HEK293 (cell line): ENCODE measurements at regions not wholly inside any gene's neighbourhood (a gene's known extent, or its start where the extent isn't known, plus 50 kb on each side); places are given as distances from the start of the nearest gene placed in this dataset.

ENCODE experiments used
- CTCF ChIA-PET: fragments of 350-600 bp; formaldehyde crosslinking; extraction: SDS; loops from one replicate; lab custom pipeline; 2021; ENCODE audit warnings: antibody characterized with exemption; lab: Yijun Ruan, JAX
- POLR2A ChIA-PET: fragments of 300-600 bp; formaldehyde crosslinking; extraction: SDS; loops from one replicate; lab custom pipeline; 2020; ENCODE audit warnings: antibody characterized with exemption, inconsistent platforms; lab: Yijun Ruan, JAX
- H3K27ac ChIP-seq: fragments of 200-500 bp; sonication (Bioruptor generic); 2 replicates; pipeline ENCODE4 v1.5.1; 2014; ENCODE audit warnings: low read depth, low read length, control low read depth, inconsistent platforms; ENCODE audit errors: extremely low read depth
- H3K36me3 ChIP-seq, 2 experiments: fragments of 200-500 bp in 1 of 2; sonication (Bioruptor generic) in 1 of 2; 1 replicate in 1 of 2; 2 replicates in 1 of 2; pipeline ENCODE4 v1.5.1; 2014 to 2017; ENCODE audit warnings: inconsistent platforms in 2 of 2, low read length in 2 of 2; ENCODE audit not compliant: control insufficient read depth in 2 of 2, insufficient read depth in 1 of 2
- H3K4me1 ChIP-seq: fragments of 200-500 bp; sonication (Bioruptor generic); 2 replicates; pipeline ENCODE4 v1.5.1; 2014; ENCODE audit warnings: mild to moderate bottlenecking, low read length, inconsistent platforms; ENCODE audit not compliant: control insufficient read depth, insufficient read depth
- H3K4me3 ChIP-seq: 2 replicates; pipeline ENCODE4 v1.5.1; 2011; ENCODE audit warnings: low read depth, mild to moderate bottlenecking, control low read depth, low read length, moderate library complexity
- H3K9me3 ChIP-seq: fragments of 200-500 bp; sonication (Bioruptor generic); 2 replicates; pipeline ENCODE4 v1.5.1; 2014; ENCODE audit warnings: low read depth, low read length, inconsistent platforms; ENCODE audit not compliant: control insufficient read depth, insufficient read depth
- OSR2 ChIP-seq: fragments of 450-650 bp; formaldehyde crosslinking; IDR thresholded peaks from 2 replicates; pipeline ENCODE4 v1.5.1; 2016; ENCODE audit warnings: missing biosample characterization, missing genetic modification characterization
- OVOL3 ChIP-seq: fragments of 450-650 bp; formaldehyde crosslinking; IDR thresholded peaks from 2 replicates; pipeline ENCODE4 v1.5.1; 2016; ENCODE audit warnings: missing biosample characterization, missing genetic modification characterization
- SP2 ChIP-seq: fragments of 450-650 bp; formaldehyde crosslinking; IDR thresholded peaks from 2 replicates; pipeline ENCODE4 v1.5.1; 2016; ENCODE audit warnings: missing biosample characterization, missing genetic modification characterization
- SP3 ChIP-seq: fragments of 450-650 bp; formaldehyde crosslinking; IDR thresholded peaks from 2 replicates; pipeline ENCODE4 v1.5.1; 2016; ENCODE audit warnings: missing biosample characterization, missing genetic modification characterization
- SP7 ChIP-seq: fragments of 450-650 bp; formaldehyde crosslinking; IDR thresholded peaks from 2 replicates; pipeline ENCODE4 v1.5.1; 2016; ENCODE audit warnings: missing biosample characterization, missing genetic modification characterization
- ZBTB17 ChIP-seq: fragments of 450-650 bp; formaldehyde crosslinking; IDR thresholded peaks from 2 replicates; pipeline ENCODE4 v1.5.1; 2016; ENCODE audit warnings: missing biosample characterization, missing genetic modification characterization
- ZBTB8A ChIP-seq: fragments of 450-650 bp; formaldehyde crosslinking; IDR thresholded peaks from 2 replicates; pipeline ENCODE4 v1.5.1; 2016; ENCODE audit warnings: missing biosample characterization, missing genetic modification characterization
- ZFP41 ChIP-seq: fragments of 450-650 bp; formaldehyde crosslinking; IDR thresholded peaks from 2 replicates; pipeline ENCODE4 v1.5.1; 2016; ENCODE audit warnings: missing biosample characterization, missing genetic modification characterization, borderline replicate concordance
- ZIC2 ChIP-seq: fragments of 450-650 bp; formaldehyde crosslinking; IDR thresholded peaks from 2 replicates; pipeline ENCODE4 v1.5.1; 2016; ENCODE audit warnings: missing biosample characterization, missing genetic modification characterization
- ZNF112 ChIP-seq: fragments of 450-650 bp; formaldehyde crosslinking; IDR thresholded peaks from 2 replicates; pipeline ENCODE4 v1.5.0; 2017; ENCODE audit warnings: missing biosample characterization, missing genetic modification characterization
- ZNF169 ChIP-seq: fragments of 450-650 bp; formaldehyde crosslinking; IDR thresholded peaks from 2 replicates; pipeline ENCODE4 v1.5.1; 2016; ENCODE audit warnings: missing biosample characterization, missing genetic modification characterization
- ZNF211 ChIP-seq: fragments of 450-650 bp; formaldehyde crosslinking; IDR thresholded peaks from 2 replicates; pipeline ENCODE4 v1.5.1; 2016; ENCODE audit warnings: low read depth, missing biosample characterization, missing genetic modification characterization
- ZNF214 ChIP-seq: fragments of 450-650 bp; formaldehyde crosslinking; IDR thresholded peaks from 2 replicates; pipeline ENCODE4 v1.5.1; 2017; ENCODE audit warnings: missing biosample characterization, mild to moderate bottlenecking, missing genetic modification characterization, borderline replicate concordance
- ZNF221 ChIP-seq: fragments of 450-650 bp; formaldehyde crosslinking; IDR thresholded peaks from 2 replicates; pipeline ENCODE4 v1.5.1; 2017; ENCODE audit warnings: missing biosample characterization, missing genetic modification characterization, borderline replicate concordance
- ZNF335 ChIP-seq: fragments of 450-650 bp; formaldehyde crosslinking; conservative IDR thresholded peaks from 2 replicates; pipeline ENCODE4 v1.5.1; 2016; ENCODE audit warnings: missing biosample characterization, missing genetic modification characterization
- ZNF354C ChIP-seq: fragments of 450-650 bp; formaldehyde crosslinking; IDR thresholded peaks from 2 replicates; pipeline ENCODE4 v1.5.1; 2016; ENCODE audit warnings: missing biosample characterization, missing genetic modification characterization, low read depth, borderline replicate concordance
- ZNF501 ChIP-seq: fragments of 450-650 bp; formaldehyde crosslinking; IDR thresholded peaks from 2 replicates; pipeline ENCODE4 v1.5.1; 2016; ENCODE audit warnings: missing biosample characterization, missing genetic modification characterization
- ZNF510 ChIP-seq: fragments of 450-650 bp; formaldehyde crosslinking; IDR thresholded peaks from 2 replicates; pipeline ENCODE4 v1.5.1; 2018; ENCODE audit warnings: mild to moderate bottlenecking, missing genetic modification characterization, missing biosample characterization; ENCODE audit not compliant: insufficient replicate concordance
- ZNF571 ChIP-seq: fragments of 450-650 bp; formaldehyde crosslinking; IDR thresholded peaks from 2 replicates; pipeline ENCODE4 v1.5.0; 2017; ENCODE audit warnings: missing biosample characterization, missing genetic modification characterization
- ZNF600 ChIP-seq: fragments of 450-650 bp; formaldehyde crosslinking; IDR thresholded peaks from 2 replicates; pipeline ENCODE4 v1.5.1; 2016; ENCODE audit warnings: missing biosample characterization, missing genetic modification characterization
- ZNF658 ChIP-seq: fragments of 450-650 bp; formaldehyde crosslinking; IDR thresholded peaks from 2 replicates; pipeline ENCODE4; 2016; ENCODE audit warnings: missing biosample characterization, missing genetic modification characterization
- ZNF677 ChIP-seq: fragments of 450-650 bp; IDR thresholded peaks from 2 replicates; pipeline ENCODE4 v1.5.0; 2018; ENCODE audit warnings: missing biosample characterization, mild to moderate bottlenecking, missing genetic modification characterization, moderate library complexity
- ZNF747 ChIP-seq: fragments of 450-650 bp; formaldehyde crosslinking; IDR thresholded peaks from 2 replicates; pipeline ENCODE4 v1.5.1; 2016; ENCODE audit warnings: missing biosample characterization, missing genetic modification characterization
- TF ChIP-seq, protein P1 (sequence below): fragments of 450-650 bp; formaldehyde crosslinking; IDR thresholded peaks from 2 replicates; pipeline ENCODE4 v1.5.1; 2016; ENCODE audit warnings: missing biosample characterization, missing genetic modification characterization, borderline replicate concordance
- TF ChIP-seq, protein P2 (sequence below): fragments of 450-650 bp; formaldehyde crosslinking; IDR thresholded peaks from 2 replicates; pipeline ENCODE4 v1.5.1; 2016; ENCODE audit warnings: missing biosample characterization, missing genetic modification characterization
- TF ChIP-seq, protein P3 (sequence below): fragments of 450-650 bp; formaldehyde crosslinking; conservative IDR thresholded peaks from 2 replicates; pipeline ENCODE4 v1.5.1; 2016; ENCODE audit warnings: low read depth, missing biosample characterization, missing genetic modification characterization

DNA sequence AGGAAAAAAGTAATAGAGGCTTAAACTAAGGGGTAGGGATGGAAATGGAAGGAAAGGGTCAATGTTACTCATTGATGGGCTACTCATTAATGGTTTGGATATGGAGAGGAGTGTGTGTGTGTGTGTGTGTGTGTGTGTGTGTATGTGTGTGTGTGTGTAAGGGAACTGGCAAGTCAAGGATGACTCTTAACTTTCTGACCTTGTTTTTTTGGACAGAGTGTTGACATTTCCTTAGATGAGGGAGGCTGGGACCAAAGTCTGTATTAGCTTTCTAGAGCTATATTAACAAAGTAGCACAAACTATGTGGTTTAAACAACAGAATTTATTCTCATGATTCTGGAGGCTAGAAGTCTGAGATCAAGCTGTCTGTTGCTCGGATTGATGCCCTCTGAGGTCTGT lies 202.7 kb downstream of the GBA3 start:
- Histone ChIP-seq H3K4me1 (no peaks in the 10 kb centered on the region), H3K4me3 (no peak overlapping the region), H3K9me3 (no peaks in the 10 kb centered on the region), H3K36me3 (no peaks in the 10 kb centered on the region), H3K27ac (no peak overlapping the region)
- ChIA-PET CTCF (no interaction called here), POLR2A (no interaction called here)
- no peak for TF ChIP-seq SP3 (tag by site-specific recombination)
- no peak for TF ChIP-seq SP2
- no peak for TF ChIP-seq SP7 (tag by site-specific recombination)
- no peak for TF ChIP-seq ZNF747 (tag by site-specific recombination)
- TF ChIP-seq ZNF600 (tag by site-specific recombination) = no peak
- no peak for TF ChIP-seq ZNF510 (tag by site-specific recombination)
- TF ChIP-seq ZNF571 = no peak
- no peak for TF ChIP-seq ZNF677 (tag by site-specific recombination)
- TF ChIP-seq, protein P1, sequence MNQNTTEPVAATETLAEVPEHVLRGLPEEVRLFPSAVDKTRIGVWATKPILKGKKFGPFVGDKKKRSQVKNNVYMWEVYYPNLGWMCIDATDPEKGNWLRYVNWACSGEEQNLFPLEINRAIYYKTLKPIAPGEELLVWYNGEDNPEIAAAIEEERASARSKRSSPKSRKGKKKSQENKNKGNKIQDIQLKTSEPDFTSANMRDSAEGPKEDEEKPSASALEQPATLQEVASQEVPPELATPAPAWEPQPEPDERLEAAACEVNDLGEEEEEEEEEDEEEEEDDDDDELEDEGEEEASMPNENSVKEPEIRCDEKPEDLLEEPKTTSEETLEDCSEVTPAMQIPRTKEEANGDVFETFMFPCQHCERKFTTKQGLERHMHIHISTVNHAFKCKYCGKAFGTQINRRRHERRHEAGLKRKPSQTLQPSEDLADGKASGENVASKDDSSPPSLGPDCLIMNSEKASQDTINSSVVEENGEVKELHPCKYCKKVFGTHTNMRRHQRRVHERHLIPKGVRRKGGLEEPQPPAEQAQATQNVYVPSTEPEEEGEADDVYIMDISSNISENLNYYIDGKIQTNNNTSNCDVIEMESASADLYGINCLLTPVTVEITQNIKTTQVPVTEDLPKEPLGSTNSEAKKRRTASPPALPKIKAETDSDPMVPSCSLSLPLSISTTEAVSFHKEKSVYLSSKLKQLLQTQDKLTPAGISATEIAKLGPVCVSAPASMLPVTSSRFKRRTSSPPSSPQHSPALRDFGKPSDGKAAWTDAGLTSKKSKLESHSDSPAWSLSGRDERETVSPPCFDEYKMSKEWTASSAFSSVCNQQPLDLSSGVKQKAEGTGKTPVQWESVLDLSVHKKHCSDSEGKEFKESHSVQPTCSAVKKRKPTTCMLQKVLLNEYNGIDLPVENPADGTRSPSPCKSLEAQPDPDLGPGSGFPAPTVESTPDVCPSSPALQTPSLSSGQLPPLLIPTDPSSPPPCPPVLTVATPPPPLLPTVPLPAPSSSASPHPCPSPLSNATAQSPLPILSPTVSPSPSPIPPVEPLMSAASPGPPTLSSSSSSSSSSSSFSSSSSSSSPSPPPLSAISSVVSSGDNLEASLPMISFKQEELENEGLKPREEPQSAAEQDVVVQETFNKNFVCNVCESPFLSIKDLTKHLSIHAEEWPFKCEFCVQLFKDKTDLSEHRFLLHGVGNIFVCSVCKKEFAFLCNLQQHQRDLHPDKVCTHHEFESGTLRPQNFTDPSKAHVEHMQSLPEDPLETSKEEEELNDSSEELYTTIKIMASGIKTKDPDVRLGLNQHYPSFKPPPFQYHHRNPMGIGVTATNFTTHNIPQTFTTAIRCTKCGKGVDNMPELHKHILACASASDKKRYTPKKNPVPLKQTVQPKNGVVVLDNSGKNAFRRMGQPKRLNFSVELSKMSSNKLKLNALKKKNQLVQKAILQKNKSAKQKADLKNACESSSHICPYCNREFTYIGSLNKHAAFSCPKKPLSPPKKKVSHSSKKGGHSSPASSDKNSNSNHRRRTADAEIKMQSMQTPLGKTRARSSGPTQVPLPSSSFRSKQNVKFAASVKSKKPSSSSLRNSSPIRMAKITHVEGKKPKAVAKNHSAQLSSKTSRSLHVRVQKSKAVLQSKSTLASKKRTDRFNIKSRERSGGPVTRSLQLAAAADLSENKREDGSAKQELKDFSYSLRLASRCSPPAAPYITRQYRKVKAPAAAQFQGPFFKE (tag by site-specific recombination) = no peak
- TF ChIP-seq ZBTB8A (tag by site-specific recombination) = no peak
- TF ChIP-seq ZNF501 (tag by site-specific recombination) = no peak
- no peak for TF ChIP-seq ZFP41
- no peak for TF ChIP-seq ZNF214 (tag by site-specific recombination)

DNA sequence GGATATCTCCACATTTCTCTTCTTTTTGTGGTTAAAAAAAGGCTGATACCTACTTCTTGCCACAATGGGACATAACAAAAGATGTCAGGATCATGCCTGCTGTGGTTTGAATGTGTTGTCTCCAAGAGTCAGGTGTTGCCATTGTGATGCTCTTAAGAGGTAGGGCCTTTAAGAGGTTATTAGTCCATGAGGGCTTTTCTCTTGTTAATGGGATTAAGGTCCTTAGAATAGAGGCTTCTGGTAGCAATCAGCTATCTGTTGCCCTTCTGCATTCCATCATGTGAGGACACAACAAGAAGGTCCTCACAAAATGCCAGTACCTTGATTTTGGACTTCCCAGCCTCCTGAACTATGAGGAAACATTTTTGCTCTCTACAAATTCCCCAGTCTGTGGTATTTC lies 191.4 kb downstream of the GBA3 start:
- H3K36me3 ChIP-seq = no peaks in the 10 kb centered on the region
- H3K9me3 ChIP-seq = no peaks in the 10 kb centered on the region
- H3K4me3 ChIP-seq = no peak overlapping the region
- TF ChIP-seq ZNF211 = no peak
- TF ChIP-seq, protein P2, sequence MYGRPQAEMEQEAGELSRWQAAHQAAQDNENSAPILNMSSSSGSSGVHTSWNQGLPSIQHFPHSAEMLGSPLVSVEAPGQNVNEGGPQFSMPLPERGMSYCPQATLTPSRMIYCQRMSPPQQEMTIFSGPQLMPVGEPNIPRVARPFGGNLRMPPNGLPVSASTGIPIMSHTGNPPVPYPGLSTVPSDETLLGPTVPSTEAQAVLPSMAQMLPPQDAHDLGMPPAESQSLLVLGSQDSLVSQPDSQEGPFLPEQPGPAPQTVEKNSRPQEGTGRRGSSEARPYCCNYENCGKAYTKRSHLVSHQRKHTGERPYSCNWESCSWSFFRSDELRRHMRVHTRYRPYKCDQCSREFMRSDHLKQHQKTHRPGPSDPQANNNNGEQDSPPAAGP (tag by site-specific recombination) = no peak
- TF ChIP-seq, protein P3, sequence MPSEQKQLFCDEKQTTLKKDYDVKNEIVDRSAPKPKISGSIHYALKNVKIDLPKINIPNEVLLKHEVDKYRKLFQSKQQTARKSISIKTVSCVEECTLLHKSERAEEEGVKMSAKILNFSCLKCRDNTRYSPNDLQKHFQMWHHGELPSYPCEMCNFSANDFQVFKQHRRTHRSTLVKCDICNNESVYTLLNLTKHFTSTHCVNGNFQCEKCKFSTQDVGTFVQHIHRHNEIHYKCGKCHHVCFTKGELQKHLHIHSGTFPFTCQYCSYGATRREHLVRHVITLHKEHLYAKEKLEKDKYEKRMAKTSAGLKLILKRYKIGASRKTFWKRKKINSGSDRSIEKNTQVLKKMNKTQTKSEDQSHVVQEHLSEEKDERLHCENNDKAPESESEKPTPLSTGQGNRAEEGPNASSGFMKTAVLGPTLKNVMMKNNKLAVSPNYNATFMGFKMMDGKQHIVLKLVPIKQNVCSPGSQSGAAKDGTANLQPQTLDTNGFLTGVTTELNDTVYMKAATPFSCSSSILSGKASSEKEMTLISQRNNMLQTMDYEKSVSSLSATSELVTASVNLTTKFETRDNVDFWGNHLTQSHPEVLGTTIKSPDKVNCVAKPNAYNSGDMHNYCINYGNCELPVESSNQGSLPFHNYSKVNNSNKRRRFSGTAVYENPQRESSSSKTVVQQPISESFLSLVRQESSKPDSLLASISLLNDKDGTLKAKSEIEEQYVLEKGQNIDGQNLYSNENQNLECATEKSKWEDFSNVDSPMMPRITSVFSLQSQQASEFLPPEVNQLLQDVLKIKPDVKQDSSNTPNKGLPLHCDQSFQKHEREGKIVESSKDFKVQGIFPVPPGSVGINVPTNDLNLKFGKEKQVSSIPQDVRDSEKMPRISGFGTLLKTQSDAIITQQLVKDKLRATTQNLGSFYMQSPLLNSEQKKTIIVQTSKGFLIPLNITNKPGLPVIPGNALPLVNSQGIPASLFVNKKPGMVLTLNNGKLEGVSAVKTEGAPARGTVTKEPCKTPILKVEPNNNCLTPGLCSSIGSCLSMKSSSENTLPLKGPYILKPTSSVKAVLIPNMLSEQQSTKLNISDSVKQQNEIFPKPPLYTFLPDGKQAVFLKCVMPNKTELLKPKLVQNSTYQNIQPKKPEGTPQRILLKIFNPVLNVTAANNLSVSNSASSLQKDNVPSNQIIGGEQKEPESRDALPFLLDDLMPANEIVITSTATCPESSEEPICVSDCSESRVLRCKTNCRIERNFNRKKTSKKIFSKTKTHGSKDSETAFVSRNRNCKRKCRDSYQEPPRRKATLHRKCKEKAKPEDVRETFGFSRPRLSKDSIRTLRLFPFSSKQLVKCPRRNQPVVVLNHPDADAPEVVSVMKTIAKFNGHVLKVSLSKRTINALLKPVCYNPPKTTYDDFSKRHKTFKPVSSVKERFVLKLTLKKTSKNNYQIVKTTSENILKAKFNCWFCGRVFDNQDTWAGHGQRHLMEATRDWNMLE = no peak
- no peak for TF ChIP-seq ZNF221 (tag by site-specific recombination)
- TF ChIP-seq ZNF169 (tag by site-specific recombination) = no peak
- TF ChIP-seq OSR2 (tag by site-specific recombination) = no peak
- TF ChIP-seq ZNF112 (tag by site-specific recombination) = no peak
- TF ChIP-seq ZIC2 (tag by site-specific recombination) = no peak
- no peak for TF ChIP-seq SP7 (tag by site-specific recombination)
- TF ChIP-seq ZNF354C (tag by site-specific recombination) = no peak
- no peak for TF ChIP-seq SP2
- no peak for TF ChIP-seq ZBTB17
- TF ChIP-seq OVOL3 (tag by site-specific recombination) = no peak
- no peak for TF ChIP-seq ZNF335
- no peak for TF ChIP-seq ZNF658 (tag by site-specific recombination)
- CTCF ChIA-PET = no interaction called here
- H3K27ac ChIP-seq = no peak overlapping the region
- POLR2A ChIA-PET = no interaction called here
- no peaks in the 10 kb centered on the region for H3K4me1 ChIP-seq
